ENCODE measurements at regions not wholly inside any gene's neighbourhood (a gene's known extent, or its start where the extent isn't known, plus 50 kb on each side); places are given as distances from the start of the nearest gene placed in this dataset.

GRCh38 chr6:120908767-120909166 is 425.5 kb downstream of the TBC1D32 start:
- H3K4me2 ChIP-seq, result no peak overlapping the region
- ChIA-PET CTCF (no interaction called here), POLR2A (no interaction called here)
- no peaks in the 10 kb centered on the region for H3K79me2 ChIP-seq (ENCODE audit: insufficient read depth)
- H3K36me3 ChIP-seq (replicated peaks in 1 of 2; ENCODE audit: control insufficient read depth in 1 of 2, insufficient read depth in 2 of 2, low read length in 1 of 2), result no peaks in the 10 kb centered on the region
- no peaks in the 10 kb centered on the region for H3K4me1 ChIP-seq (ENCODE audit: control insufficient read depth in 1 of 2, insufficient read depth in 2 of 2, low read depth in 1 of 2, low read length in 1 of 2)
- H4K20me1 ChIP-seq (ENCODE audit: insufficient read depth), result no peaks in the 10 kb centered on the region
- H3K27me3 ChIP-seq (ENCODE audit: insufficient read depth), result no peaks in the 10 kb centered on the region
- no peak for DNase-seq
- H2AFZ ChIP-seq (ENCODE audit: low read depth), result no peak overlapping the region
- H3K4me3 ChIP-seq (ENCODE audit: low read depth in 2 of 2, low read length in 1 of 2), result no peak overlapping the region
- TF ChIP-seq POLR2AphosphoS5 (IDR thresholded peaks at IDR 0.05; ENCODE audit: low read depth, low read length) (no peak), MEF2A (IDR thresholded peaks at IDR 0.05; ENCODE audit: borderline replicate concordance, low read depth) (no peak), YY1 (IDR thresholded peaks at IDR 0.05; ENCODE audit: low read depth) (no peak), JUND (IDR thresholded peaks at IDR 0.05) (no peak)
- H3K27ac ChIP-seq (ENCODE audit: low read depth in 2 of 2, low read length in 1 of 2), result no peak overlapping the region
- no peaks in the 10 kb centered on the region for H3K9me3 ChIP-seq
- H3K9ac ChIP-seq, result no peak overlapping the region
- H3K9me2 ChIP-seq, result no peaks in the 10 kb centered on the region
- WGBS (ENCODE audit: low lambda C conversion rate), result 20% methylated on average over 5 of the region's 5 CpGs
- H3F3A ChIP-seq (replicated peaks; ENCODE audit: insufficient read depth), result no peaks in the 10 kb centered on the region

DNA sequence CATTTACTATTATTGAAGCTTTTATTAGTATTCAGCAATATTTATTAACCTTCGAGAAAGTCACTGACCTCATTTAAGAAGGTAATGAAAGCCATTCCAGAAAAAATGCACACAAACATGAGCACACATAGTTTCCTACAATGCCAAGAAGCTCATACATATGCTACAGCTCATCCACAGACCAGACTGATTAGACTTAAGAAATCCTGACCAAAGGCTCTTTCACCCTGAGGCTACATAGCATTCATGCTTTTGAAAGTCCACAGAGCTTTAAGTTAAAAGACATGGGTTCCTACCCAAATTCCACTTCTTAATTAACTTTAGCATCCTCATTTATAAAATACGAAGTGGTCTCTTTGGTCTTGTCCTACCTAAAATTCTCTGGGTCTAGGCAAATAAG is 430.4 kb downstream of the TBC1D32 start:
- H3K27ac ChIP-seq (ENCODE audit: low read depth in 2 of 2, low read length in 1 of 2), result no peak overlapping the region
- ChIA-PET POLR2A (no interaction called here), CTCF (no interaction called here)
- H3K9me2 ChIP-seq, result no peaks in the 10 kb centered on the region
- 9% methylated on average over 2 of the region's 2 CpGs for WGBS (ENCODE audit: low lambda C conversion rate)
- no peak overlapping the region for H3K4me2 ChIP-seq
- no peaks in the 10 kb centered on the region for H3K27me3 ChIP-seq (ENCODE audit: insufficient read depth)
- DNase-seq, result no peak
- H3K36me3 ChIP-seq (replicated peaks in 1 of 2; ENCODE audit: control insufficient read depth in 1 of 2, insufficient read depth in 2 of 2, low read length in 1 of 2), result no peaks in the 10 kb centered on the region
- no peak for TF ChIP-seq FOSL2 (IDR thresholded peaks at IDR 0.05; ENCODE audit: borderline replicate concordance, low read depth)
- H3K4me1 ChIP-seq (ENCODE audit: control insufficient read depth in 1 of 2, insufficient read depth in 2 of 2, low read depth in 1 of 2, low read length in 1 of 2), result no peaks in the 10 kb centered on the region
- H3K4me3 ChIP-seq (ENCODE audit: low read depth in 2 of 2, low read length in 1 of 2), result no peak overlapping the region
- no peaks in the 10 kb centered on the region for H3K79me2 ChIP-seq (ENCODE audit: insufficient read depth)
- H3K9ac ChIP-seq, result no peak overlapping the region
- no peak overlapping the region for H2AFZ ChIP-seq (ENCODE audit: low read depth)
- no peaks in the 10 kb centered on the region for H3K9me3 ChIP-seq
- no peaks in the 10 kb centered on the region for H4K20me1 ChIP-seq (ENCODE audit: insufficient read depth)
- H3F3A ChIP-seq (replicated peaks; ENCODE audit: insufficient read depth), result no peaks in the 10 kb centered on the region

- DNase-seq, result no peak
- ChIA-PET POLR2A (no interaction called here), CTCF (no interaction called here)
- no peaks in the 10 kb centered on the region for H3K79me2 ChIP-seq (ENCODE audit: insufficient read depth)
- no peak overlapping the region for H3K4me2 ChIP-seq
- H3K9ac ChIP-seq, result no peak overlapping the region
- H3K27me3 ChIP-seq (ENCODE audit: insufficient read depth), result no peaks in the 10 kb centered on the region
- no peak overlapping the region for H3K4me3 ChIP-seq (ENCODE audit: low read depth in 2 of 2, low read length in 1 of 2)
- no peaks in the 10 kb centered on the region for H3F3A ChIP-seq (replicated peaks; ENCODE audit: insufficient read depth)
- no peaks in the 10 kb centered on the region for H4K20me1 ChIP-seq (ENCODE audit: insufficient read depth)
- no peaks in the 10 kb centered on the region for H3K9me2 ChIP-seq
- H3K36me3 ChIP-seq (replicated peaks in 1 of 2; ENCODE audit: control insufficient read depth in 1 of 2, insufficient read depth in 2 of 2, low read length in 1 of 2), result no peaks in the 10 kb centered on the region
- no peak overlapping the region for H2AFZ ChIP-seq (ENCODE audit: low read depth)
- no peak for TF ChIP-seq MEF2A (IDR thresholded peaks at IDR 0.05; ENCODE audit: borderline replicate concordance, low read depth)
- TF ChIP-seq MXI1 (IDR thresholded peaks at IDR 0.05; ENCODE audit: low read depth, low read length), result no peak
- TF ChIP-seq, protein P1, sequence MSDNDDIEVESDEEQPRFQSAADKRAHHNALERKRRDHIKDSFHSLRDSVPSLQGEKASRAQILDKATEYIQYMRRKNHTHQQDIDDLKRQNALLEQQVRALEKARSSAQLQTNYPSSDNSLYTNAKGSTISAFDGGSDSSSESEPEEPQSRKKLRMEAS (IDR thresholded peaks at IDR 0.05; ENCODE audit: low read depth), result no peak
- TF ChIP-seq, protein P2, sequence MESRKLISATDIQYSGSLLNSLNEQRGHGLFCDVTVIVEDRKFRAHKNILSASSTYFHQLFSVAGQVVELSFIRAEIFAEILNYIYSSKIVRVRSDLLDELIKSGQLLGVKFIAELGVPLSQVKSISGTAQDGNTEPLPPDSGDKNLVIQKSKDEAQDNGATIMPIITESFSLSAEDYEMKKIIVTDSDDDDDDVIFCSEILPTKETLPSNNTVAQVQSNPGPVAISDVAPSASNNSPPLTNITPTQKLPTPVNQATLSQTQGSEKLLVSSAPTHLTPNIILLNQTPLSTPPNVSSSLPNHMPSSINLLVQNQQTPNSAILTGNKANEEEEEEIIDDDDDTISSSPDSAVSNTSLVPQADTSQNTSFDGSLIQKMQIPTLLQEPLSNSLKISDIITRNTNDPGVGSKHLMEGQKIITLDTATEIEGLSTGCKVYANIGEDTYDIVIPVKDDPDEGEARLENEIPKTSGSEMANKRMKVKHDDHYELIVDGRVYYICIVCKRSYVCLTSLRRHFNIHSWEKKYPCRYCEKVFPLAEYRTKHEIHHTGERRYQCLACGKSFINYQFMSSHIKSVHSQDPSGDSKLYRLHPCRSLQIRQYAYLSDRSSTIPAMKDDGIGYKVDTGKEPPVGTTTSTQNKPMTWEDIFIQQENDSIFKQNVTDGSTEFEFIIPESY (IDR thresholded peaks at IDR 0.05; ENCODE audit: borderline replicate concordance, low read depth), result no peak
- no peak for TF ChIP-seq YY1 (IDR thresholded peaks at IDR 0.05; ENCODE audit: low read depth)
- TF ChIP-seq, protein P3, sequence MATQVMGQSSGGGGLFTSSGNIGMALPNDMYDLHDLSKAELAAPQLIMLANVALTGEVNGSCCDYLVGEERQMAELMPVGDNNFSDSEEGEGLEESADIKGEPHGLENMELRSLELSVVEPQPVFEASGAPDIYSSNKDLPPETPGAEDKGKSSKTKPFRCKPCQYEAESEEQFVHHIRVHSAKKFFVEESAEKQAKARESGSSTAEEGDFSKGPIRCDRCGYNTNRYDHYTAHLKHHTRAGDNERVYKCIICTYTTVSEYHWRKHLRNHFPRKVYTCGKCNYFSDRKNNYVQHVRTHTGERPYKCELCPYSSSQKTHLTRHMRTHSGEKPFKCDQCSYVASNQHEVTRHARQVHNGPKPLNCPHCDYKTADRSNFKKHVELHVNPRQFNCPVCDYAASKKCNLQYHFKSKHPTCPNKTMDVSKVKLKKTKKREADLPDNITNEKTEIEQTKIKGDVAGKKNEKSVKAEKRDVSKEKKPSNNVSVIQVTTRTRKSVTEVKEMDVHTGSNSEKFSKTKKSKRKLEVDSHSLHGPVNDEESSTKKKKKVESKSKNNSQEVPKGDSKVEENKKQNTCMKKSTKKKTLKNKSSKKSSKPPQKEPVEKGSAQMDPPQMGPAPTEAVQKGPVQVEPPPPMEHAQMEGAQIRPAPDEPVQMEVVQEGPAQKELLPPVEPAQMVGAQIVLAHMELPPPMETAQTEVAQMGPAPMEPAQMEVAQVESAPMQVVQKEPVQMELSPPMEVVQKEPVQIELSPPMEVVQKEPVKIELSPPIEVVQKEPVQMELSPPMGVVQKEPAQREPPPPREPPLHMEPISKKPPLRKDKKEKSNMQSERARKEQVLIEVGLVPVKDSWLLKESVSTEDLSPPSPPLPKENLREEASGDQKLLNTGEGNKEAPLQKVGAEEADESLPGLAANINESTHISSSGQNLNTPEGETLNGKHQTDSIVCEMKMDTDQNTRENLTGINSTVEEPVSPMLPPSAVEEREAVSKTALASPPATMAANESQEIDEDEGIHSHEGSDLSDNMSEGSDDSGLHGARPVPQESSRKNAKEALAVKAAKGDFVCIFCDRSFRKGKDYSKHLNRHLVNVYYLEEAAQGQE (IDR thresholded peaks at IDR 0.05; ENCODE audit: low read depth, low read length), result no peak
- no peak for TF ChIP-seq GABPA (IDR thresholded peaks at IDR 0.05; ENCODE audit: low read depth)
- TF ChIP-seq JUND (IDR thresholded peaks at IDR 0.05), result no peak
- TF ChIP-seq TAF1 (IDR thresholded peaks at IDR 0.05; ENCODE audit: borderline replicate concordance, low read depth, low read length), result no peak
- TF ChIP-seq CTCF (IDR thresholded peaks at IDR 0.05), result no peak
- TF ChIP-seq GATA2 (CRISPR knock-in tag; IDR thresholded peaks at IDR 0.05), result no peak
- TF ChIP-seq, protein P4, sequence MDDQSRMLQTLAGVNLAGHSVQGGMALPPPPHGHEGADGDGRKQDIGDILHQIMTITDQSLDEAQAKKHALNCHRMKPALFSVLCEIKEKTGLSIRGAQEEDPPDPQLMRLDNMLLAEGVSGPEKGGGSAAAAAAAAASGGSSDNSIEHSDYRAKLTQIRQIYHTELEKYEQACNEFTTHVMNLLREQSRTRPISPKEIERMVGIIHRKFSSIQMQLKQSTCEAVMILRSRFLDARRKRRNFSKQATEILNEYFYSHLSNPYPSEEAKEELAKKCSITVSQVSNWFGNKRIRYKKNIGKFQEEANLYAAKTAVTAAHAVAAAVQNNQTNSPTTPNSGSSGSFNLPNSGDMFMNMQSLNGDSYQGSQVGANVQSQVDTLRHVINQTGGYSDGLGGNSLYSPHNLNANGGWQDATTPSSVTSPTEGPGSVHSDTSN (IDR thresholded peaks at IDR 0.05), result no peak
- H3K9me3 ChIP-seq, result no peaks in the 10 kb centered on the region
- no peaks in the 10 kb centered on the region for H3K4me1 ChIP-seq (ENCODE audit: control insufficient read depth in 1 of 2, insufficient read depth in 2 of 2, low read depth in 1 of 2, low read length in 1 of 2)
- no peak overlapping the region for H3K27ac ChIP-seq (ENCODE audit: low read depth in 2 of 2, low read length in 1 of 2)
These were observed 434.3 kb downstream of the TBC1D32 start for GRCh38 chr6:120899932-120900331.
